Panc1 (cell line): ENCODE measurements at regions not wholly inside any gene's neighbourhood (a gene's known extent, or its start where the extent isn't known, plus 50 kb on each side); places are given as distances from the start of the nearest gene placed in this dataset.

Experiments used
- ATAC-seq: fragments of 200-7000 bp; cut with Tn5 transposase; 2 replicates; pipeline ENCODE4 v1.9.1; 2020; ENCODE audit warnings: mild to moderate bottlenecking, moderate library complexity
- BruUV-seq: library from RNA; stranded (reverse); fragments of 400-500 nt; replicated peaks from 2 replicates; lab custom pipeline; 2021; lab: Mats Ljungman, UMichigan
- CTCF ChIA-PET: fragments of 300-600 bp; sonication (Branson Sonifier 250); formaldehyde crosslinking; loops from one replicate; lab custom pipeline; 2022; ENCODE audit warnings: antibody characterized with exemption; lab: Charles Lee
- POLR2A ChIA-PET: fragments of 300-600 bp; sonication (Branson Sonifier 250); formaldehyde crosslinking; loops from one replicate; lab custom pipeline; 2022; ENCODE audit warnings: antibody characterized with exemption; lab: Charles Lee
- DNase-seq: peaks from one replicate; pipeline ENCODE4 v3.0.0-alpha.2; 2010; ENCODE audit warnings: low read depth, low spot score
- H3K27ac ChIP-seq: 2 replicates; pipeline ENCODE4 v1.5.1; 2011; ENCODE audit warnings: mild to moderate bottlenecking, low read length, inconsistent platforms
- H3K27me3 ChIP-seq: fragments of 200-500 bp; sonication (Bioruptor generic); 2 replicates; pipeline ENCODE4 v1.6.0; 2014; ENCODE audit warnings: low read length, inconsistent platforms; ENCODE audit not compliant: control insufficient read depth, insufficient read depth
- H3K36me3 ChIP-seq: fragments of 200-500 bp; sonication (Bioruptor generic); 2 replicates; pipeline ENCODE4 v1.5.1; 2014; ENCODE audit warnings: inconsistent platforms, mild to moderate bottlenecking, low read length, moderate library complexity; ENCODE audit not compliant: control insufficient read depth, insufficient read depth
- H3K4me1 ChIP-seq: 2 replicates; pipeline ENCODE4 v1.5.1; 2011; ENCODE audit warnings: inconsistent platforms, mild to moderate bottlenecking, low read length, moderate library complexity; ENCODE audit not compliant: control insufficient read depth, insufficient read depth
- H3K4me3 ChIP-seq, 2 experiments: 2 replicates each; pipeline ENCODE4 v1.5.1; 2011 to 2012; ENCODE audit warnings: low read depth in 2 of 2, low read length in 2 of 2, mild to moderate bottlenecking in 2 of 2, inconsistent platforms in 1 of 2, moderate library complexity in 1 of 2
- H3K9me3 ChIP-seq: fragments of 200-500 bp; sonication (Bioruptor generic); 2 replicates; pipeline ENCODE4 v1.5.1; 2014; ENCODE audit warnings: low read depth, mild to moderate bottlenecking, inconsistent platforms, low read length, moderate library complexity; ENCODE audit not compliant: control insufficient read depth, insufficient read depth
- POLR2AphosphoS5 ChIP-seq: IDR thresholded peaks from 2 replicates; pipeline ENCODE4 v1.6.1; 2012; ENCODE audit warnings: mild to moderate bottlenecking, low read depth, low read length, moderate library complexity
- SIN3A ChIP-seq: IDR thresholded peaks from 2 replicates; pipeline ENCODE4 v1.6.1; 2012; ENCODE audit warnings: low read depth, mild to moderate bottlenecking, low read length, moderate library complexity, borderline replicate concordance; ENCODE audit not compliant: insufficient read depth
- TCF7L2 ChIP-seq: IDR thresholded peaks from 2 replicates; pipeline ENCODE4 v1.6.1; 2011; ENCODE audit warnings: mild to moderate bottlenecking, low read depth, low read length, inconsistent platforms
- in situ Hi-C: cut with HindIII; loops from 2 replicates; pipeline ENCODE4 v1.10.0; 2016; ENCODE audit warnings: low sequenced_read_pairs, low pct_unique_long_range_greater_than_20kb
- intact Hi-C: fragments of 100-400 bp; cut with micrococcal nuclease; formaldehyde crosslinking; loops from one replicate; pipeline ENCODE4 v1.10.0; 2022; ENCODE audit not compliant: unreplicated experiment
- TF ChIP-seq, protein P1 (sequence below): fragments of 450-650 bp; IDR thresholded peaks from 2 replicates; pipeline ENCODE4 v1.5.1; 2017; ENCODE audit warnings: mild to moderate bottlenecking
- TF ChIP-seq, protein P2 (sequence below), 2 experiments: IDR thresholded peaks; 2 replicates each; pipeline ENCODE4 v1.6.1; 2011 to 2012; ENCODE audit warnings: low read depth in 2 of 2, control low read depth in 1 of 2, low read length in 1 of 2, mild to moderate bottlenecking in 1 of 2, moderate library complexity in 1 of 2; ENCODE audit not compliant: insufficient read depth in 1 of 2

DNA sequence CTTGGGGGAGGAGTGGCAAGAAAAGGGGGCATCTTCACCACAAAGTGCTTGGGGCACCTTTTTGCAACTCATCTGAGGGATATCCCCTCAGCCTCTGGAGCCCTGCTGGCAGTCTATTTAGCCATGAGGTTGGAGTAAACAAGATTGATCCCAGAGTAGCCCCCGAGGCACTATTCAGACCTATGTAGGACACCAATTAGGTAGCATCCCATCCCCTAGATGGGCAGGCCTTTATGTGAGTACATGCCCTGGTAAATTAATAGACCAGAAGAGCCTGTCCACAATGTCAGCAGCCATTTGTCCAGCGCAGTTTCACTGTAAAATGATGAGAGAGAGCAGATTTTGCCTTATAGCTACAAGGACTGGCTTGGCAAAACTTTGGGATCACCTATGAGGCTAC is 221.4 kb downstream of the DRD1 start:
- intact Hi-C loops: no loop called here
- no TSS peak for BruUV-seq
- Histone ChIP-seq H3K4me3 (no peak overlapping the region), H3K9me3 (no peaks in the 10 kb centered on the region), H3K27me3 (0 out of 2 replicates have a peak, but pooled peaks cover 2% of the 10 kb centered on the region), H3K36me3 (no peaks in the 10 kb centered on the region), H3K4me1 (no peaks in the 10 kb centered on the region), H3K27ac (no peak overlapping the region)
- ChIA-PET POLR2A (no interaction called here), CTCF (no interaction called here)
- TF ChIP-seq TCF7L2: no peak
- TF ChIP-seq, protein P1, sequence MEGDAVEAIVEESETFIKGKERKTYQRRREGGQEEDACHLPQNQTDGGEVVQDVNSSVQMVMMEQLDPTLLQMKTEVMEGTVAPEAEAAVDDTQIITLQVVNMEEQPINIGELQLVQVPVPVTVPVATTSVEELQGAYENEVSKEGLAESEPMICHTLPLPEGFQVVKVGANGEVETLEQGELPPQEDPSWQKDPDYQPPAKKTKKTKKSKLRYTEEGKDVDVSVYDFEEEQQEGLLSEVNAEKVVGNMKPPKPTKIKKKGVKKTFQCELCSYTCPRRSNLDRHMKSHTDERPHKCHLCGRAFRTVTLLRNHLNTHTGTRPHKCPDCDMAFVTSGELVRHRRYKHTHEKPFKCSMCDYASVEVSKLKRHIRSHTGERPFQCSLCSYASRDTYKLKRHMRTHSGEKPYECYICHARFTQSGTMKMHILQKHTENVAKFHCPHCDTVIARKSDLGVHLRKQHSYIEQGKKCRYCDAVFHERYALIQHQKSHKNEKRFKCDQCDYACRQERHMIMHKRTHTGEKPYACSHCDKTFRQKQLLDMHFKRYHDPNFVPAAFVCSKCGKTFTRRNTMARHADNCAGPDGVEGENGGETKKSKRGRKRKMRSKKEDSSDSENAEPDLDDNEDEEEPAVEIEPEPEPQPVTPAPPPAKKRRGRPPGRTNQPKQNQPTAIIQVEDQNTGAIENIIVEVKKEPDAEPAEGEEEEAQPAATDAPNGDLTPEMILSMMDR: no peak
- no peak for TF ChIP-seq SIN3A
- TF ChIP-seq POLR2AphosphoS5: no peak
- TF ChIP-seq, protein P2, sequence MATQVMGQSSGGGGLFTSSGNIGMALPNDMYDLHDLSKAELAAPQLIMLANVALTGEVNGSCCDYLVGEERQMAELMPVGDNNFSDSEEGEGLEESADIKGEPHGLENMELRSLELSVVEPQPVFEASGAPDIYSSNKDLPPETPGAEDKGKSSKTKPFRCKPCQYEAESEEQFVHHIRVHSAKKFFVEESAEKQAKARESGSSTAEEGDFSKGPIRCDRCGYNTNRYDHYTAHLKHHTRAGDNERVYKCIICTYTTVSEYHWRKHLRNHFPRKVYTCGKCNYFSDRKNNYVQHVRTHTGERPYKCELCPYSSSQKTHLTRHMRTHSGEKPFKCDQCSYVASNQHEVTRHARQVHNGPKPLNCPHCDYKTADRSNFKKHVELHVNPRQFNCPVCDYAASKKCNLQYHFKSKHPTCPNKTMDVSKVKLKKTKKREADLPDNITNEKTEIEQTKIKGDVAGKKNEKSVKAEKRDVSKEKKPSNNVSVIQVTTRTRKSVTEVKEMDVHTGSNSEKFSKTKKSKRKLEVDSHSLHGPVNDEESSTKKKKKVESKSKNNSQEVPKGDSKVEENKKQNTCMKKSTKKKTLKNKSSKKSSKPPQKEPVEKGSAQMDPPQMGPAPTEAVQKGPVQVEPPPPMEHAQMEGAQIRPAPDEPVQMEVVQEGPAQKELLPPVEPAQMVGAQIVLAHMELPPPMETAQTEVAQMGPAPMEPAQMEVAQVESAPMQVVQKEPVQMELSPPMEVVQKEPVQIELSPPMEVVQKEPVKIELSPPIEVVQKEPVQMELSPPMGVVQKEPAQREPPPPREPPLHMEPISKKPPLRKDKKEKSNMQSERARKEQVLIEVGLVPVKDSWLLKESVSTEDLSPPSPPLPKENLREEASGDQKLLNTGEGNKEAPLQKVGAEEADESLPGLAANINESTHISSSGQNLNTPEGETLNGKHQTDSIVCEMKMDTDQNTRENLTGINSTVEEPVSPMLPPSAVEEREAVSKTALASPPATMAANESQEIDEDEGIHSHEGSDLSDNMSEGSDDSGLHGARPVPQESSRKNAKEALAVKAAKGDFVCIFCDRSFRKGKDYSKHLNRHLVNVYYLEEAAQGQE (IDR thresholded peaks at IDR 0.05; ENCODE audit: insufficient read depth in 1 of 2, low read depth in 2 of 2, low read length in 1 of 2): no peak
- ATAC-seq: no peak
- no peak for DNase-seq
- in situ Hi-C loops: no loop called here

DNA sequence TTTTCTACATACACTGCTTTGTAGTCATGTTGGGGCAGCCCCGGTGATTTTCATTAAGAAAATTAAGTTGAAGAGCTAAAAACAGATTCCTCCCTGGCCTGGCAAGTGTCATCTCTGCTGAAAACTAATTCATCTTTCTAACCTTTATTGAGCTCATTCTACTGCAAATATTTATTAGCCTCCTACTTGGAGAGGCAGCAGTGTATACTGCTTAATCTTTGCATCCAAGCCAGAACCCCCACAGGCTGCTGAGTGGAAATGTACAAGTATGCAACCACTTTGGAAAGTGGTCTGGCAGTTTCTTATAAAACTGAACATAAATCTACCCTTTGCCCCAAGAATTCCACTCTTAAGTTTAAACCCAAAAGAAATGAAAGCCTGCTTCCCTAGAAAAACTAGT is 223.4 kb downstream of the DRD1 start:
- no peaks in the 10 kb centered on the region for H3K36me3 ChIP-seq
- BruUV-seq: no TSS peak
- CTCF ChIA-PET: no interaction called here
- in situ Hi-C loops (no loop called here), intact Hi-C loops (no loop called here)
- no peak overlapping the region for H3K27ac ChIP-seq
- H3K4me1 ChIP-seq: no peaks in the 10 kb centered on the region
- ATAC-seq (no peak), DNase-seq (no peak)
- H3K4me3 ChIP-seq: no peak overlapping the region
- POLR2A ChIA-PET: no interaction called here
- 0 out of 2 replicates have a peak, but pooled peaks cover 2% of the 10 kb centered on the region for H3K27me3 ChIP-seq
- TF ChIP-seq, protein P2 (IDR thresholded peaks at IDR 0.05; ENCODE audit: insufficient read depth in 1 of 2, low read depth in 2 of 2, low read length in 1 of 2): no peak
- TF ChIP-seq POLR2AphosphoS5 (no peak), TCF7L2 (no peak), SIN3A (no peak)
- TF ChIP-seq, protein P1: no peak
- no peaks in the 10 kb centered on the region for H3K9me3 ChIP-seq
